ENCODE measurements at regions not wholly inside any gene's neighbourhood (a gene's known extent, or its start where the extent isn't known, plus 50 kb on each side); places are given as distances from the start of the nearest gene placed in this dataset.
A peak's percentile ranks its signal among the peaks of the same experiment; 100 is the strongest.

GRCh38 chr1:80164150-80164549, 1157.6 kb upstream of the ADGRL4 start:
- Histone ChIP-seq H3K4me1 (ENCODE audit: control insufficient read depth in 4 of 4, insufficient read depth in 4 of 4, low read length in 3 of 4) (no peaks in the 10 kb centered on the region), H3K36me3 (ENCODE audit: control insufficient read depth in 4 of 4, insufficient read depth in 3 of 4, low read depth in 1 of 4, low read length in 3 of 4) (no peaks in the 10 kb centered on the region), H3K9ac (ENCODE audit: low read depth in 1 of 2, low read length in 2 of 2) (no peak overlapping the region), H3K9me3 (ENCODE audit: control insufficient read depth in 4 of 4, low read length in 3 of 4) (no peaks in the 10 kb centered on the region), H3K27ac (ENCODE audit: low read depth in 1 of 2, low read length in 2 of 2) (no peak overlapping the region), H3K4me3 (ENCODE audit: low read depth in 1 of 3, low read length in 3 of 3) (no peak overlapping the region), H3K27me3 (ENCODE audit: control insufficient read depth in 4 of 4, insufficient read depth in 4 of 4, low read length in 3 of 4) (no peaks in the 10 kb centered on the region)
- TF ChIP-seq RAD21 (IDR thresholded peaks at IDR 0.05): peak; percentile 17 to 19
- TF ChIP-seq JUND (IDR thresholded peaks at IDR 0.05): no peak
- DNase-seq (ENCODE audit: low spot score): no peak

- no peak overlapping the region for H3K9ac ChIP-seq (ENCODE audit: low read depth in 1 of 2, low read length in 2 of 2)
- H3K27ac ChIP-seq (ENCODE audit: low read depth in 1 of 2, low read length in 2 of 2): no peak overlapping the region
- no peak for DNase-seq (ENCODE audit: low spot score)
- WGBS: 94% methylated on average over 6 of the region's 6 CpGs
- TF ChIP-seq SP1 (IDR thresholded peaks at IDR 0.05) (no peak), MAX (IDR thresholded peaks at IDR 0.05) (no peak), ZBTB33 (IDR thresholded peaks at IDR 0.05) (no peak), FOXA1 (IDR thresholded peaks at IDR 0.05) (no peak), NR2F2 (IDR thresholded peaks at IDR 0.05) (no peak), JUND (IDR thresholded peaks at IDR 0.05) (no peak), EGR1 (IDR thresholded peaks at IDR 0.05; ENCODE audit: low read depth in 2 of 2) (no peak), RXRA (IDR thresholded peaks at IDR 0.05) (no peak), TAF1 (conservative IDR thresholded peaks at IDR 0.05) (no peak), RAD21 (IDR thresholded peaks at IDR 0.05) (no peak), REST (IDR thresholded peaks at IDR 0.05) (no peak), CTCF (IDR thresholded peaks at IDR 0.05; ENCODE audit: low read depth, low read length, missing input control) (no peak), HNF4A (conservative IDR thresholded peaks at IDR 0.05) (no peak), HNF4G (IDR thresholded peaks at IDR 0.05) (no peak), GABPA (IDR thresholded peaks at IDR 0.05 in 1 of 2, conservative IDR thresholded peaks at IDR 0.05 in 1 of 2) (no peak), YY1 (IDR thresholded peaks at IDR 0.05) (no peak)
- TF ChIP-seq, protein P1, sequence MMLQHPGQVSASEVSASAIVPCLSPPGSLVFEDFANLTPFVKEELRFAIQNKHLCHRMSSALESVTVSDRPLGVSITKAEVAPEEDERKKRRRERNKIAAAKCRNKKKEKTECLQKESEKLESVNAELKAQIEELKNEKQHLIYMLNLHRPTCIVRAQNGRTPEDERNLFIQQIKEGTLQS (IDR thresholded peaks at IDR 0.05): no peak
- H3K4me3 ChIP-seq (ENCODE audit: low read depth in 1 of 3, low read length in 3 of 3): no peak overlapping the region
- no peaks in the 10 kb centered on the region for H3K36me3 ChIP-seq (ENCODE audit: control insufficient read depth in 4 of 4, insufficient read depth in 3 of 4, low read depth in 1 of 4, low read length in 3 of 4)
- no peaks in the 10 kb centered on the region for H3K9me3 ChIP-seq (ENCODE audit: control insufficient read depth in 4 of 4, low read length in 3 of 4)
- no peaks in the 10 kb centered on the region for H3K4me1 ChIP-seq (ENCODE audit: control insufficient read depth in 4 of 4, insufficient read depth in 4 of 4, low read length in 3 of 4)
- no peaks in the 10 kb centered on the region for H3K27me3 ChIP-seq (ENCODE audit: control insufficient read depth in 4 of 4, insufficient read depth in 4 of 4, low read length in 3 of 4)
Measured at GRCh38 chr1:80163686-80164085, 1157.2 kb upstream of the ADGRL4 start.

Measured in liver (tissue), 8 donors.